ENCODE measurements at regions not wholly inside any gene's neighbourhood (a gene's known extent, or its start where the extent isn't known, plus 50 kb on each side); places are given as distances from the start of the nearest gene placed in this dataset.
A peak's percentile ranks its signal among the peaks of the same experiment; 100 is the strongest.

- TF ChIP-seq CTCF (conservative IDR thresholded peaks at IDR 0.05; ENCODE audit: low read depth, low read length) = no peak
- no peak overlapping the region for H3K4me3 ChIP-seq (ENCODE audit: low read depth, low read length)
- DNase-seq (ENCODE audit: low read depth) = peak; percentile 20
These were observed 62.0 kb upstream of the ST6GALNAC3 start for GRCh38 chr1:76012341-76013205.

GRCh38 chr1:76013206-76013581 is 61.4 kb upstream of the ST6GALNAC3 start:
- no peak overlapping the region for H3K4me3 ChIP-seq (ENCODE audit: low read depth, low read length)
- DNase-seq (ENCODE audit: low read depth) = no peak

GRCh38 chr1:76015478-76016103 is 59.0 kb upstream of the ST6GALNAC3 start:
- no peak overlapping the region for H3K4me3 ChIP-seq (ENCODE audit: low read depth, low read length)
- DNase-seq (ENCODE audit: low read depth) = no peak
- TF ChIP-seq CTCF (conservative IDR thresholded peaks at IDR 0.05; ENCODE audit: low read depth, low read length) = no peak

More at GRCh38 chr1:76013206-76013581, 61.4 kb upstream of the ST6GALNAC3 start:
- TF ChIP-seq CTCF (conservative IDR thresholded peaks at IDR 0.05; ENCODE audit: low read depth, low read length) = no peak

GRCh38 chr1:76018045-76018444 is 56.5 kb upstream of the ST6GALNAC3 start:
- DNase-seq (ENCODE audit: low read depth) = no peak
- H3K4me3 ChIP-seq (ENCODE audit: low read depth, low read length) = no peak overlapping the region
- TF ChIP-seq CTCF (conservative IDR thresholded peaks at IDR 0.05; ENCODE audit: low read depth, low read length) = no peak

GRCh38 chr1:76021846-76022245 is 52.7 kb upstream of the ST6GALNAC3 start:
- no peak overlapping the region for H3K4me3 ChIP-seq (ENCODE audit: low read depth, low read length)
- DNase-seq (ENCODE audit: low read depth) = no peak
- no peak for TF ChIP-seq CTCF (conservative IDR thresholded peaks at IDR 0.05; ENCODE audit: low read depth, low read length)

- no peak overlapping the region for H3K4me3 ChIP-seq (ENCODE audit: low read depth, low read length)
- no peak for TF ChIP-seq CTCF (conservative IDR thresholded peaks at IDR 0.05; ENCODE audit: low read depth, low read length)
- DNase-seq (ENCODE audit: low read depth) = no peak
These were observed 50.7 kb upstream of the ST6GALNAC3 start for GRCh38 chr1:76023669-76024435.
